ENCODE measurements at regions not wholly inside any gene's neighbourhood (a gene's known extent, or its start where the extent isn't known, plus 50 kb on each side); places are given as distances from the start of the nearest gene placed in this dataset.

DNA sequence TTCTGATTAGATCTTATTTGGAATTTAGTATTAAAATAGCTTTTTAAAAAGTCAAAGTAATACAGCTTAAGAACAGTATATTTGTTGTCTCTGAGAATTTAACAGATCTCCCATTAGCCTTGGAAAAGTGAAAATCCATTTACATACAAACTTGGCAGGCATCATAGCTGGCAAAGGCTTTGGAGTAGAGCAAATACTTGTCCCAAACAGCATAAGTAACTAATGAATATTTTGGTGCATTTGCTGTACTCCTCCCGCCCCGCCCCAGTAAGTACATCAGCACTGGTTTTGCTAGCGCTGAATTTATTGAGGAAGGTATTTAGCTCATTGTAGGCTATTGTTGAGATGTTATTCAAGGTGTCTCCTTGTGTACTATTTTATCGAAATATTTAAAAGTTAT lies 417.7 kb upstream of the KAZN start:
- H2AFZ ChIP-seq (ENCODE audit: low read length) = no peak overlapping the region
- peaks cover 0 to 15% of the 10 kb centered on the region in 2 experiments; a peak in 2 of 5 replicates for H3K27me3 ChIP-seq (ENCODE audit: control insufficient read depth in 1 of 2, insufficient read depth in 2 of 2, low read length in 2 of 2)
- H4K20me1 ChIP-seq (ENCODE audit: insufficient read depth, low read length) = no peaks in the 10 kb centered on the region
- H3K79me2 ChIP-seq (ENCODE audit: insufficient read depth, low read length) = no peaks in the 10 kb centered on the region
- no peak overlapping the region for H3K4me3 ChIP-seq (replicated peaks in 1 of 3; ENCODE audit: insufficient read depth in 1 of 3, low read depth in 2 of 3, low read length in 3 of 3)
- TF ChIP-seq KLF11 (CRISPR knock-in tag; IDR thresholded peaks at IDR 0.05) (no peak), RXRB (CRISPR knock-in tag; IDR thresholded peaks at IDR 0.05; ENCODE audit: borderline replicate concordance) (no peak), ATAD3A (CRISPR knock-in tag; IDR thresholded peaks at IDR 0.05) (no peak), CBX1 (IDR thresholded peaks at IDR 0.05; ENCODE audit: low read depth) (no peak), REXO4 (CRISPR knock-in tag; IDR thresholded peaks at IDR 0.05; ENCODE audit: borderline replicate concordance) (no peak), PRPF4 (IDR thresholded peaks at IDR 0.05; ENCODE audit: low read depth, low read length, poor library complexity, severe bottlenecking) (no peak), ZNF460 (CRISPR knock-in tag; IDR thresholded peaks at IDR 0.05; ENCODE audit: borderline replicate concordance) (no peak), ZNF800 (CRISPR knock-in tag; IDR thresholded peaks at IDR 0.05) (no peak), ZNF274 (CRISPR knock-in tag; IDR thresholded peaks at IDR 0.05) (no peak), SP4 (CRISPR knock-in tag; IDR thresholded peaks at IDR 0.05) (no peak), ZNF431 (CRISPR knock-in tag; IDR thresholded peaks at IDR 0.05; ENCODE audit: borderline replicate concordance, low read depth) (no peak)
- TF ChIP-seq, protein P1, sequence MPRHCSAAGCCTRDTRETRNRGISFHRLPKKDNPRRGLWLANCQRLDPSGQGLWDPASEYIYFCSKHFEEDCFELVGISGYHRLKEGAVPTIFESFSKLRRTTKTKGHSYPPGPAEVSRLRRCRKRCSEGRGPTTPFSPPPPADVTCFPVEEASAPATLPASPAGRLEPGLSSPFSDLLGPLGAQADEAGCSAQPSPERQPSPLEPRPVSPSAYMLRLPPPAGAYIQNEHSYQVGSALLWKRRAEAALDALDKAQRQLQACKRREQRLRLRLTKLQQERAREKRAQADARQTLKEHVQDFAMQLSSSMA (CRISPR knock-in tag; IDR thresholded peaks at IDR 0.05) = no peak
- 14% methylated on average over 4 of the region's 4 CpGs for WGBS (ENCODE audit: low lambda C conversion rate)
- H3K4me2 ChIP-seq (ENCODE audit: low read depth, low read length) = no peak overlapping the region
- ATAC-seq (no peak), DNase-seq (ENCODE audit: low spot score) (no peak), FAIRE-seq (no peak)
- no peaks in the 10 kb centered on the region for H3K4me1 ChIP-seq (ENCODE audit: insufficient read depth, low read length)
- no peaks in the 10 kb centered on the region for H3K9me3 ChIP-seq (ENCODE audit: low read length)
- no peak overlapping the region for H3K27ac ChIP-seq (ENCODE audit: extremely low read length, insufficient read depth, low read length)
- intact Hi-C loops (cut with micrococcal nuclease; ENCODE audit: unreplicated experiment) = no loop called here
- ChIA-PET CTCF (ENCODE audit: low intra/inter-chr PET ratio, low total read pairs) (no interaction called here), POLR2A (no interaction called here)
- H3K36me3 ChIP-seq (replicated peaks in 1 of 2; ENCODE audit: control insufficient read depth in 1 of 2, insufficient read depth in 2 of 2, low read length in 2 of 2) = no peaks in the 10 kb centered on the region
- no peak overlapping the region for H3K9ac ChIP-seq (ENCODE audit: insufficient read depth, low read depth, low read length)
- no TSS peak for BruUV-seq (replicated peaks)
- in situ Hi-C loops (cut with HindIII; ENCODE audit: extremely low pct_ligation_motif_present, low pct_unique_long_range_greater_than_20kb) = no loop called here
